H9 (cell line): ENCODE measurements at regions not wholly inside any gene's neighbourhood (a gene's known extent, or its start where the extent isn't known, plus 50 kb on each side); places are given as distances from the start of the nearest gene placed in this dataset.

Source experiments
- DNase-seq: peaks from one replicate; pipeline ENCODE4 v3.0.0-alpha.2; 2017
- H2AFZ ChIP-seq: one replicate; pipeline ENCODE4 v1.6.1; 2013; ENCODE audit warnings: mild to moderate bottlenecking, low read length, control low read depth, moderate library complexity
- H2AK5ac ChIP-seq: 2 replicates; pipeline ENCODE4 v1.6.1; 2013; ENCODE audit warnings: low read length, control low read depth, mixed read lengths; ENCODE audit not compliant: insufficient read length
- H2BK120ac ChIP-seq: one replicate; pipeline ENCODE4 v1.6.1; 2013; ENCODE audit warnings: low read depth, mild to moderate bottlenecking, low read length, control low read depth, inconsistent platforms; ENCODE audit not compliant: poor library complexity, severe bottlenecking
- H2BK12ac ChIP-seq: 2 replicates; pipeline ENCODE4 v1.6.1; 2013; ENCODE audit warnings: low read length, control low read depth, mixed read lengths, low read depth; ENCODE audit not compliant: insufficient read length
- H2BK15ac ChIP-seq: 2 replicates; pipeline ENCODE4 v1.6.1; 2013; ENCODE audit warnings: low read depth, low read length, control low read depth
- H2BK20ac ChIP-seq: one replicate; pipeline ENCODE4 v1.6.1; 2013; ENCODE audit warnings: low read depth, mild to moderate bottlenecking, low read length, control low read depth, inconsistent platforms; ENCODE audit not compliant: poor library complexity, severe bottlenecking
- H2BK5ac ChIP-seq: 2 replicates; pipeline ENCODE4 v1.6.1; 2013; ENCODE audit warnings: low read length, control low read depth, mixed read lengths; ENCODE audit not compliant: insufficient read length
- H3K14ac ChIP-seq: 2 replicates; pipeline ENCODE4 v1.6.1; 2013; ENCODE audit warnings: low read length, control low read depth; ENCODE audit not compliant: insufficient read depth
- H3K18ac ChIP-seq: 2 replicates; pipeline ENCODE4 v1.6.1; 2013; ENCODE audit warnings: low read depth, mild to moderate bottlenecking, mixed read lengths, low read length, control low read depth; ENCODE audit not compliant: insufficient read length
- H3K23ac ChIP-seq: 2 replicates; pipeline ENCODE4 v1.6.1; 2013; ENCODE audit warnings: low read length, control low read depth, mixed read lengths, low read depth; ENCODE audit not compliant: insufficient read length
- H3K23me2 ChIP-seq: 2 replicates; pipeline ENCODE4 v1.6.1; 2013; ENCODE audit warnings: low read depth, mild to moderate bottlenecking, mixed read lengths, low read length, control low read depth; ENCODE audit not compliant: insufficient read length, poor library complexity, severe bottlenecking
- H3K27ac ChIP-seq: 2 replicates; pipeline ENCODE4 v1.5.1; 2013; ENCODE audit warnings: low read length, control low read depth, mixed read lengths, low read depth; ENCODE audit not compliant: insufficient read length
- H3K27me3 ChIP-seq: 2 replicates; pipeline ENCODE4 v1.6.1; 2013; ENCODE audit warnings: low read length, control low read depth, inconsistent platforms; ENCODE audit not compliant: insufficient read depth
- H3K4ac ChIP-seq: 2 replicates; pipeline ENCODE4 v1.6.1; 2013; ENCODE audit warnings: low read depth, mild to moderate bottlenecking, control low read depth, inconsistent platforms, low read length, moderate library complexity
- H3K4me1 ChIP-seq: 2 replicates; pipeline ENCODE4 v1.6.1; 2013; ENCODE audit warnings: low read length, control low read depth, inconsistent platforms; ENCODE audit not compliant: insufficient read depth
- H3K4me2 ChIP-seq: 2 replicates; pipeline ENCODE4 v1.6.1; 2013; ENCODE audit warnings: low read length, control low read depth, mixed read lengths; ENCODE audit not compliant: insufficient read length, insufficient read depth
- H3K56ac ChIP-seq: 2 replicates; pipeline ENCODE4 v1.6.1; 2013; ENCODE audit warnings: low read depth, mild to moderate bottlenecking, mixed read lengths, low read length, control low read depth; ENCODE audit not compliant: insufficient read length
- H3K79me1 ChIP-seq: 2 replicates; pipeline ENCODE4 v1.6.1; 2013; ENCODE audit warnings: low read depth, mild to moderate bottlenecking, moderate library complexity, low read length, control low read depth, inconsistent platforms; ENCODE audit not compliant: insufficient read depth, poor library complexity, severe bottlenecking
- H3K79me2 ChIP-seq: 2 replicates; pipeline ENCODE4 v1.6.1; 2013; ENCODE audit warnings: low read length, control low read depth, inconsistent platforms; ENCODE audit not compliant: insufficient read depth
- H3K9ac ChIP-seq: 2 replicates; pipeline ENCODE4 v1.6.1; 2013; ENCODE audit warnings: low read length, control low read depth, mixed read lengths; ENCODE audit not compliant: insufficient read length; ENCODE audit errors: extremely low read depth
- H3K9me3 ChIP-seq: one replicate; pipeline ENCODE4 v1.6.1; 2013; ENCODE audit warnings: low read depth, low read length, inconsistent platforms; ENCODE audit not compliant: control insufficient read depth
- H3T11ph ChIP-seq: one replicate; pipeline ENCODE4 v1.6.1; 2013; ENCODE audit warnings: mild to moderate bottlenecking, low read length, control low read depth, inconsistent platforms
- H4K20me1 ChIP-seq: one replicate; pipeline ENCODE4 v1.6.1; 2013; ENCODE audit not compliant: control insufficient read depth, insufficient read length, insufficient read depth
- H4K5ac ChIP-seq: 2 replicates; pipeline ENCODE4 v1.6.1; 2013; ENCODE audit warnings: low read depth, mild to moderate bottlenecking, mixed read lengths, low read length, control low read depth; ENCODE audit not compliant: insufficient read length
- H4K8ac ChIP-seq: replicated peaks from 2 replicates; pipeline ENCODE4 v1.6.1; 2013; ENCODE audit warnings: low read length, control low read depth, mixed read lengths, low read depth; ENCODE audit not compliant: insufficient read length
- H4K91ac ChIP-seq: 2 replicates; pipeline ENCODE4 v1.6.1; 2013; ENCODE audit warnings: low read depth, mild to moderate bottlenecking, moderate library complexity, mixed read lengths, low read length, control low read depth; ENCODE audit not compliant: insufficient read length
- H3K27ac Mint-ChIP-seq, 3 experiments: 2 replicates in 2 of 3; 3 replicates in 1 of 3; pipeline ENCODE4 v1.8.0; 2020 to 2021; ENCODE audit warnings: mixed read lengths in 3 of 3, mild to moderate bottlenecking in 1 of 3, moderate library complexity in 1 of 3
- H3K27me3 Mint-ChIP-seq: 2 replicates; pipeline ENCODE4 v1.8.0; 2021; ENCODE audit warnings: low read depth, mild to moderate bottlenecking, moderate library complexity, mixed read lengths
- H3K36me3 Mint-ChIP-seq, 3 experiments: 2 replicates in 2 of 3; 3 replicates in 1 of 3; pipeline ENCODE4 v1.8.0; 2020 to 2021; ENCODE audit warnings: low read depth in 3 of 3, mixed read lengths in 3 of 3; ENCODE audit not compliant: insufficient read depth in 1 of 3
- H3K4me1 Mint-ChIP-seq, 2 experiments: 2 replicates each; pipeline ENCODE4 v1.8.0; 2020; ENCODE audit warnings: mixed read lengths in 2 of 2
- H3K4me3 Mint-ChIP-seq, 2 experiments: 2 replicates in 1 of 2; 3 replicates in 1 of 2; pipeline ENCODE4 v1.8.0; 2020 to 2021; ENCODE audit warnings: mild to moderate bottlenecking in 2 of 2, mixed read lengths in 2 of 2, moderate library complexity in 1 of 2
- H3K9me3 Mint-ChIP-seq, 2 experiments: 2 replicates in 1 of 2; 3 replicates in 1 of 2; pipeline ENCODE4 v1.8.0; 2020; ENCODE audit warnings: mild to moderate bottlenecking in 2 of 2, mixed read lengths in 2 of 2, moderate library complexity in 1 of 2
- CTCF ChIP-seq: fragments of 200-600 bp; sonication (generic); conservative IDR thresholded peaks from 3 replicates; pipeline ENCODE4 v1.8.0; 2021; ENCODE audit warnings: antibody characterized with exemption, mild to moderate bottlenecking
- WGBS: extraction: QIAGEN DNeasy Blood & Tissue Kit; methylation state at CpG from one replicate; pipeline ENCODE4 v1.1.7; 2013; ENCODE audit warnings: missing lambda C conversion rate, low lambda C conversion rate, mixed read lengths; ENCODE audit not compliant: insufficient read length; ENCODE audit errors: extremely low coverage; 5-methylcytosine and 5-hydroxymethylcytosine counted together

GRCh38 chr10:31263903-31264302, 55.1 kb upstream of the ZEB1 start:
- no peak overlapping the region for H4K5ac ChIP-seq
- H3K27ac ChIP-seq = no peak overlapping the region
- Mint-ChIP-seq H3K4me1 (no peaks in the 10 kb centered on the region), H3K4me3 (no peak overlapping the region), H3K9me3 (no peaks in the 10 kb centered on the region), H3K27ac (no peak overlapping the region), H3K36me3 (no peaks in the 10 kb centered on the region), H3K27me3 (no peaks in the 10 kb centered on the region; the same call in 1 of the 2 replicates)
- no peak overlapping the region for H2BK20ac ChIP-seq
- H4K91ac ChIP-seq = no peak overlapping the region
- H3K18ac ChIP-seq = no peak overlapping the region
- H2BK12ac ChIP-seq = no peak overlapping the region
- no peak overlapping the region for H3T11ph ChIP-seq
- no peak overlapping the region for H3K9ac ChIP-seq
- H2AK5ac ChIP-seq = no peak overlapping the region
- H3K4me1 ChIP-seq = no peaks in the 10 kb centered on the region
- no peaks in the 10 kb centered on the region for H4K20me1 ChIP-seq
- no peak overlapping the region for H4K8ac ChIP-seq
- H3K4me2 ChIP-seq = no peak overlapping the region
- H3K9me3 ChIP-seq = no peaks in the 10 kb centered on the region
- no peak overlapping the region for H2BK15ac ChIP-seq
- no peak overlapping the region for H3K23ac ChIP-seq
- H2BK5ac ChIP-seq = no peak overlapping the region
- no peak for DNase-seq
- no peak overlapping the region for H2AFZ ChIP-seq
- no peaks in the 10 kb centered on the region for H3K79me2 ChIP-seq
- H3K14ac ChIP-seq = no peak overlapping the region
- H3K23me2 ChIP-seq = no peaks in the 10 kb centered on the region
- no peaks in the 10 kb centered on the region for H3K79me1 ChIP-seq
- no peak overlapping the region for H3K4ac ChIP-seq
- no peaks in the 10 kb centered on the region for H3K27me3 ChIP-seq
- no peak for TF ChIP-seq CTCF
- peak overlapping the region; percentile 9 for H2BK120ac ChIP-seq
- no peak overlapping the region for H3K56ac ChIP-seq
- WGBS = no CpG with 5 or more reads among the region's 5 CpGs
